Keratinocyte (primary cell): ENCODE measurements at regions not wholly inside any gene's neighbourhood (a gene's known extent, or its start where the extent isn't known, plus 50 kb on each side); places are given as distances from the start of the nearest gene placed in this dataset.

Experiments
- DNase-seq: peaks from one replicate; pipeline ENCODE4 v3.0.0-alpha.2; 2011; ENCODE audit warnings: low read depth, missing footprints, low spot score
- FAIRE-seq: peaks from 2 replicates; lab custom pipeline; 2011; peaks lifted over from hg19 to GRCh38; lab: Jason Lieb, UNC
- H2AFZ ChIP-seq: 2 replicates; pipeline ENCODE4 v1.6.0; 2012; ENCODE audit warnings: low read length, control low read depth, inconsistent platforms; ENCODE audit not compliant: control insufficient read depth
- H3K27ac ChIP-seq: 2 replicates; pipeline ENCODE4 v1.5.1; 2011; ENCODE audit warnings: low read length; ENCODE audit not compliant: control insufficient read depth, insufficient read depth
- H3K27me3 ChIP-seq: 3 replicates; pipeline ENCODE4 v1.6.0; 2011; ENCODE audit warnings: low read length; ENCODE audit not compliant: control insufficient read depth, insufficient read depth; ENCODE audit errors: extremely low read depth
- H3K36me3 ChIP-seq, 2 experiments: 2 replicates in 1 of 2; 3 replicates in 1 of 2; pipeline ENCODE4 v1.5.1; 2011; ENCODE audit warnings: low read length in 2 of 2, mild to moderate bottlenecking in 1 of 2; ENCODE audit not compliant: control insufficient read depth in 2 of 2, insufficient read depth in 2 of 2; ENCODE audit errors: extremely low read depth in 1 of 2
- H3K4me1 ChIP-seq: 3 replicates; pipeline ENCODE4 v1.5.1; 2011; ENCODE audit warnings: low read length; ENCODE audit not compliant: control insufficient read depth, insufficient read depth; ENCODE audit errors: extremely low read depth
- H3K4me2 ChIP-seq: 3 replicates; pipeline ENCODE4 v1.6.0; 2011; ENCODE audit warnings: low read depth, low read length; ENCODE audit not compliant: control insufficient read depth, insufficient read depth; ENCODE audit errors: extremely low read depth
- H3K4me3 ChIP-seq, 3 experiments: fragments of 200-600 bp in 1 of 3; sonication (generic) in 1 of 3; 2 replicates in 2 of 3; 3 replicates in 1 of 3; pipeline ENCODE4 v1.5.1; 2011 to 2016; ENCODE audit warnings: low read length in 3 of 3, mild to moderate bottlenecking in 3 of 3, control low read depth in 2 of 3, inconsistent platforms in 1 of 3, low read depth in 1 of 3, mixed read lengths in 1 of 3, mixed run types in 1 of 3, moderate library complexity in 1 of 3; ENCODE audit not compliant: control insufficient read depth in 2 of 3, insufficient read depth in 2 of 3; ENCODE audit errors: extremely low read depth in 1 of 3
- H3K79me2 ChIP-seq: 2 replicates; pipeline ENCODE4 v1.6.0; 2012; ENCODE audit warnings: low read length; ENCODE audit not compliant: control insufficient read depth, insufficient read depth
- H3K9ac ChIP-seq: 3 replicates; pipeline ENCODE4 v1.6.0; 2011; ENCODE audit warnings: low read length; ENCODE audit not compliant: control insufficient read depth, insufficient read depth; ENCODE audit errors: extremely low read depth
- H3K9me1 ChIP-seq: 3 replicates; pipeline ENCODE4 v1.6.0; 2011; ENCODE audit warnings: low read length; ENCODE audit not compliant: control insufficient read depth, insufficient read depth; ENCODE audit errors: extremely low read depth
- H3K9me3 ChIP-seq: 2 replicates; pipeline ENCODE4 v1.5.1; 2012; ENCODE audit warnings: low read depth, low read length; ENCODE audit not compliant: control insufficient read depth
- H4K20me1 ChIP-seq: 3 replicates; pipeline ENCODE4 v1.6.0; 2011; ENCODE audit warnings: low read length; ENCODE audit not compliant: control insufficient read depth, insufficient read depth; ENCODE audit errors: extremely low read depth
- CTCF ChIP-seq, 3 experiments: IDR thresholded peaks in 1 of 3; conservative IDR thresholded peaks in 1 of 3; optimal IDR thresholded peaks in 1 of 3; 2 replicates in 2 of 3; 3 replicates in 1 of 3; pipeline versions ENCODE3 to v1.5.1; 2011; ENCODE audit warnings: low read length in 3 of 3, mild to moderate bottlenecking in 3 of 3, moderate library complexity in 2 of 3, control low read depth in 1 of 3, inconsistent platforms in 1 of 3; ENCODE audit not compliant: insufficient read depth in 2 of 3; ENCODE audit errors: extremely low read depth in 1 of 3
- EZH2 ChIP-seq: IDR thresholded peaks from one replicate; pipeline ENCODE4 v1.6.1; 2012; ENCODE audit warnings: inconsistent platforms, mild to moderate bottlenecking, low read length, moderate library complexity
- dilution Hi-C: fragments of 300-500 bp; cut with MboI; formaldehyde crosslinking; loops from one replicate; pipeline ENCODE4 v1.7.0; 2020; ENCODE audit warnings: low sequenced_read_pairs; ENCODE audit not compliant: extremely low pct_ligation_motif_present

GRCh38 chr7:63023182-63023787 lies 975.4 kb upstream of the ZNF722 start:
- no peak for DNase-seq

DNA sequence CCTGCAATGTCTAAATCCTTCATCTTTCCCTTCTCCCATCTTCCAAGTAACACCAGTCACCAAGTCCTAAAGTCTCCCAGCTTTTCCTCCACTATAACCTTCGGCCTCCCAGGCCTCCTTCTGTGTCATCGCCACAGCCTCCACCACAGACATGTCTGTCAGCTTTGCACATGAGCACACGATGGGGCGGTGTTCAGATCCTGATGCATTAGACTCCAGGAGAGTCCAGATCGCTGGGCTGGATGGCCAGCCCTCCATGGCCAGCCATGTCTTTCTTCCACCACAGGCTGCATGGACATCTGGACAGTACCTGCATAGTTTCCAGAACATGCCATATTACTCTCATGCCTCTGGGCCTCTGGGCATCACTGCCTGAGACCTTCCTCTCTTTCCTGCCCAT lies 974.2 kb upstream of the ZNF722 start:
- Histone ChIP-seq H3K9ac (no peak overlapping the region), H3K9me3 (peaks cover 17% of the 10 kb centered on the region), H3K79me2 (no peaks in the 10 kb centered on the region), H2AFZ (no peak overlapping the region), H3K36me3 (no peaks in the 10 kb centered on the region), H4K20me1 (no peaks in the 10 kb centered on the region), H3K27ac (no peak overlapping the region), H3K4me2 (no peak overlapping the region), H3K27me3 (no peaks in the 10 kb centered on the region), H3K4me3 (no peak overlapping the region), H3K9me1 (no peaks in the 10 kb centered on the region), H3K4me1 (no peaks in the 10 kb centered on the region)
- FAIRE-seq, result no peak
- no peak for TF ChIP-seq EZH2
- no peak for TF ChIP-seq CTCF (optimal IDR thresholded peaks at IDR 0.05 in 1 of 3, IDR thresholded peaks at IDR 0.05 in 1 of 3, conservative IDR thresholded peaks at IDR 0.05 in 1 of 3; ENCODE audit: extremely low read depth in 1 of 3, insufficient read depth in 2 of 3, low read length in 3 of 3)
- DNase-seq, result no peak
- dilution Hi-C loops, result no loop called here

More at GRCh38 chr7:63023182-63023787, 975.4 kb upstream of the ZNF722 start:
- Histone ChIP-seq H3K27ac (no peak overlapping the region), H2AFZ (no peak overlapping the region), H3K36me3 (no peaks in the 10 kb centered on the region), H3K9me1 (no peaks in the 10 kb centered on the region), H3K27me3 (no peaks in the 10 kb centered on the region), H3K4me1 (no peaks in the 10 kb centered on the region), H3K79me2 (no peaks in the 10 kb centered on the region), H3K4me3 (no peak overlapping the region), H3K4me2 (no peak overlapping the region), H3K9ac (no peak overlapping the region), H4K20me1 (no peaks in the 10 kb centered on the region), H3K9me3 (peaks cover 12% of the 10 kb centered on the region)
- FAIRE-seq, result no peak
- dilution Hi-C loops, result no loop called here
- TF ChIP-seq EZH2 (no peak), CTCF (optimal IDR thresholded peaks at IDR 0.05 in 1 of 3, IDR thresholded peaks at IDR 0.05 in 1 of 3, conservative IDR thresholded peaks at IDR 0.05 in 1 of 3; ENCODE audit: extremely low read depth in 1 of 3, insufficient read depth in 2 of 3, low read length in 3 of 3) (no peak)
